GM11168 (cell line): ENCODE measurements at regions not wholly inside any gene's neighbourhood (a gene's known extent, or its start where the extent isn't known, plus 50 kb on each side); places are given as distances from the start of the nearest gene placed in this dataset.

Source experiments
- in situ Hi-C: fragments of 300-500 bp; cut with MboI; formaldehyde crosslinking; loops from one replicate; pipeline ENCODE4 v1.12.0; 2022; ENCODE audit warnings: low sequenced_read_pairs; ENCODE audit not compliant: unreplicated experiment

- in situ Hi-C loops: no loop called here
Measured at GRCh38 chr1:201759194-201759815, 69.7 kb upstream of the IPO9 start.

- in situ Hi-C loops: no loop called here
Measured at GRCh38 chr1:201760516-201760915, 68.4 kb upstream of the IPO9 start.

GRCh38 chr1:201761178-201761577 lies 67.8 kb upstream of the IPO9 start:
- in situ Hi-C loops: no loop called here

- in situ Hi-C loops: no loop called here
Measured at GRCh38 chr1:201761871-201762270, 67.1 kb upstream of the IPO9 start.

GRCh38 chr1:201762381-201762780 lies 66.6 kb upstream of the IPO9 start:
- in situ Hi-C loops: no loop called here

GRCh38 chr1:201763455-201764140 lies 65.4 kb upstream of the IPO9 start:
- in situ Hi-C loops: no loop called here

GRCh38 chr1:201764166-201764565 lies 64.8 kb upstream of the IPO9 start:
- in situ Hi-C loops: no loop called here

- in situ Hi-C loops: no loop called here
Measured at GRCh38 chr1:201764579-201764978, 64.4 kb upstream of the IPO9 start.

GRCh38 chr1:201766131-201766866 lies 62.7 kb upstream of the IPO9 start:
- in situ Hi-C loops: no loop called here

- in situ Hi-C loops: no loop called here
Measured at GRCh38 chr1:201767339-201767738, 61.6 kb upstream of the IPO9 start.

- in situ Hi-C loops: no loop called here
Measured at GRCh38 chr1:201769072-201769471, 59.9 kb upstream of the IPO9 start.

GRCh38 chr1:201769966-201770365 lies 59.0 kb upstream of the IPO9 start:
- in situ Hi-C loops: no loop called here

GRCh38 chr1:201771466-201771865 lies 57.5 kb upstream of the IPO9 start:
- in situ Hi-C loops: no loop called here

GRCh38 chr1:201772178-201772577 lies 56.8 kb upstream of the IPO9 start:
- in situ Hi-C loops: no loop called here

GRCh38 chr1:201773764-201774163 lies 55.2 kb upstream of the IPO9 start:
- in situ Hi-C loops: no loop called here

- in situ Hi-C loops: no loop called here
Measured at GRCh38 chr1:201774224-201774982, 54.6 kb upstream of the IPO9 start.

- in situ Hi-C loops: no loop called here
Measured at GRCh38 chr1:201774983-201775344, 54.0 kb upstream of the IPO9 start.

GRCh38 chr1:201775380-201775779 lies 53.6 kb upstream of the IPO9 start:
- in situ Hi-C loops: no loop called here

- in situ Hi-C loops: no loop called here
Measured at GRCh38 chr1:201778279-201779065, 50.5 kb upstream of the IPO9 start.
